K562 (cell line): ENCODE measurements at regions not wholly inside any gene's neighbourhood (a gene's known extent, or its start where the extent isn't known, plus 50 kb on each side); places are given as distances from the start of the nearest gene placed in this dataset.
A peak's percentile ranks its signal among the peaks of the same experiment; 100 is the strongest.

Source experiments
- ATAC-seq: fragments of 200-7000 bp; cut with Tn5 transposase; 3 replicates; pipeline ENCODE4 v1.9.1; 2020; ENCODE audit warnings: moderate library complexity
- BruUV-seq: library from RNA; stranded (reverse); fragments of 400-500 nt; replicated peaks from 2 replicates; lab custom pipeline; 2021; lab: Mats Ljungman, UMichigan
- CTCF ChIA-PET: fragments of 300-600 bp; formaldehyde crosslinking; extraction: SDS; loops from one replicate; lab custom pipeline; 2021; ENCODE audit warnings: low intra/inter-chr PET ratio; lab: Yijun Ruan, JAX
- POLR2A ChIA-PET: fragments of 300-600, 350-650 bp; sonication (Branson Sonifier 250); formaldehyde crosslinking; extraction: SDS; loops from one replicate; lab custom pipeline; 2021; ENCODE audit warnings: antibody characterized with exemption, inconsistent platforms; lab: Yijun Ruan, JAX
- DNase-seq, 4 experiments: peaks; one replicate each; pipeline versions ENCODE4 v3.0.0 to v3.0.0-alpha.2; 2011 to 2018; ENCODE audit warnings: low spot score in 3 of 4, mixed read lengths in 3 of 4; ENCODE audit errors: extremely low read depth in 1 of 4
- FAIRE-seq: peaks from 2 replicates; lab custom pipeline; 2011; peaks lifted over from hg19 to GRCh38; lab: Jason Lieb, UNC
- H2AFZ ChIP-seq: 2 replicates; pipeline ENCODE4 v1.6.0; 2011; ENCODE audit warnings: low read depth, low read length, control low read depth, inconsistent platforms
- H3K27ac ChIP-seq: fragments of 200-600 bp; 3 replicates; pipeline ENCODE4 v1.8.0; 2011; ENCODE audit warnings: low read depth, mild to moderate bottlenecking, control low read depth, inconsistent platforms, low read length, moderate library complexity, mixed read lengths; ENCODE audit errors: extremely low read depth
- H3K27me3 ChIP-seq, 2 experiments: fragments of 300-600 bp in 1 of 2; 2 replicates in 1 of 2; 3 replicates in 1 of 2; pipeline versions ENCODE4 v1.6.0 to v1.8.0; 2011; ENCODE audit warnings: inconsistent platforms in 2 of 2, low read length in 2 of 2, mild to moderate bottlenecking in 1 of 2, mixed read lengths in 1 of 2, moderate library complexity in 1 of 2; ENCODE audit not compliant: control insufficient read depth in 2 of 2, insufficient read depth in 2 of 2
- H3K36me3 ChIP-seq: fragments of 300-600 bp; 3 replicates; pipeline ENCODE4 v1.8.0; 2011; ENCODE audit warnings: mild to moderate bottlenecking, low read length, inconsistent platforms; ENCODE audit not compliant: control insufficient read depth, insufficient read depth
- H3K4me1 ChIP-seq, 2 experiments: fragments of 200-600 bp in 1 of 2; replicated peaks in 1 of 2; 2 replicates in 1 of 2; 3 replicates in 1 of 2; pipeline versions ENCODE4 v1.5.1 to v1.8.0; 2011; ENCODE audit warnings: inconsistent platforms in 2 of 2, low read length in 2 of 2, mild to moderate bottlenecking in 1 of 2, mixed read lengths in 1 of 2, moderate library complexity in 1 of 2; ENCODE audit not compliant: control insufficient read depth in 2 of 2, insufficient read depth in 2 of 2
- H3K4me2 ChIP-seq: 2 replicates; pipeline ENCODE4 v1.6.1; 2011; ENCODE audit warnings: low read length, control low read depth, inconsistent platforms, mixed read lengths; ENCODE audit not compliant: insufficient read depth
- H3K4me3 ChIP-seq: fragments of 200-600 bp; sonication (generic), shearing (Covaris generic); 2 replicates; pipeline ENCODE4 v1.5.1; 2016; ENCODE audit warnings: control low read depth, inconsistent platforms
- H3K79me2 ChIP-seq: fragments of 200-600 bp; 3 replicates; pipeline ENCODE4 v1.8.0; 2011; ENCODE audit warnings: low read length, inconsistent platforms; ENCODE audit not compliant: control insufficient read depth, insufficient read depth
- H3K9ac ChIP-seq, 2 experiments: 2 replicates each; pipeline versions ENCODE4 v1.6.0 to v1.6.1; 2011; ENCODE audit warnings: low read depth in 2 of 2, low read length in 2 of 2, control low read depth in 1 of 2, inconsistent platforms in 1 of 2, mild to moderate bottlenecking in 1 of 2, mixed read lengths in 1 of 2; ENCODE audit not compliant: insufficient read depth in 1 of 2
- H3K9me1 ChIP-seq: one replicate; pipeline ENCODE4 v1.6.0; 2011; ENCODE audit warnings: inconsistent platforms, mild to moderate bottlenecking, low read length, moderate library complexity; ENCODE audit not compliant: control insufficient read depth, insufficient read depth
- H3K9me3 ChIP-seq: replicated peaks from 2 replicates; pipeline ENCODE4 v1.5.1; 2011; ENCODE audit warnings: low read depth, low read length, inconsistent platforms; ENCODE audit not compliant: control insufficient read depth, insufficient read depth
- H4K20me1 ChIP-seq: replicated peaks from 2 replicates; pipeline ENCODE4 v1.6.1; 2011; ENCODE audit warnings: low read length, inconsistent platforms, mixed read lengths; ENCODE audit not compliant: control insufficient read depth, insufficient read depth
- BRCA1 ChIP-seq, 2 experiments: fragments of 450-650 bp in 1 of 2; sonication (generic) in 1 of 2; formaldehyde crosslinking in 1 of 2; IDR thresholded peaks; 2 replicates each; pipeline versions ENCODE4 v1.5.0 to v1.6.1; 2017 to 2020; ENCODE audit warnings: mild to moderate bottlenecking in 1 of 2, missing genetic modification reagents in 1 of 2
- BRF1 ChIP-seq: IDR thresholded peaks from 3 replicates; pipeline ENCODE4 v1.6.1; 2011; ENCODE audit warnings: borderline replicate concordance, mild to moderate bottlenecking; ENCODE audit not compliant: insufficient read length; ENCODE audit errors: extremely low read depth
- NR2C1 ChIP-seq, 2 experiments: fragments of 450-650 bp; IDR thresholded peaks; 2 replicates each; pipeline ENCODE4 v1.6.1; 2017; ENCODE audit warnings: mild to moderate bottlenecking in 2 of 2, antibody characterized with exemption in 1 of 2, inconsistent platforms in 1 of 2, missing compliant biosample characterization in 1 of 2, missing genetic modification characterization in 1 of 2
- PTRF ChIP-seq: fragments of 450-650 bp; IDR thresholded peaks from 2 replicates; pipeline ENCODE4 v1.6.1; 2016; ENCODE audit warnings: mild to moderate bottlenecking, missing genetic modification characterization, missing compliant biosample characterization
- SAP30 ChIP-seq: fragments of 200-600 bp; sonication (generic); IDR thresholded peaks from 2 replicates; pipeline ENCODE4 v1.6.1; 2012; ENCODE audit warnings: borderline replicate concordance, low read depth, mild to moderate bottlenecking, moderate library complexity, low read length, control low read depth, inconsistent platforms; ENCODE audit not compliant: insufficient read depth, poor library complexity, severe bottlenecking
- SMARCA4 ChIP-seq: fragments of 450-650 bp; IDR thresholded peaks from 2 replicates; pipeline ENCODE4 v1.6.1; 2016
- SMC3 ChIP-seq: conservative IDR thresholded peaks from 2 replicates; pipeline ENCODE4 v1.6.1; 2011; ENCODE audit warnings: low read depth, low read length, improper control_type of control experiment; ENCODE audit not compliant: insufficient read depth
- ZNF12 ChIP-seq: sonication (generic); formaldehyde crosslinking; IDR thresholded peaks from 2 replicates; pipeline ENCODE4 v1.4.0; 2020; ENCODE audit warnings: mild to moderate bottlenecking, missing genetic modification reagents
- ZNF140 ChIP-seq: fragments of 250-450 bp; sonication (Bioruptor Pico); IDR thresholded peaks from 2 replicates; pipeline ENCODE4 v1.8.0; 2021; ENCODE audit warnings: moderate library complexity, mild to moderate bottlenecking, inconsistent platforms
- ZNF551 ChIP-seq: fragments of 250-450 bp; sonication (Bioruptor Pico); IDR thresholded peaks from 2 replicates; pipeline ENCODE4 v1.5.0; 2021; ENCODE audit warnings: mild to moderate bottlenecking, moderate library complexity
- ZNF699 ChIP-seq: fragments of 250-450 bp; sonication (Bioruptor Pico); IDR thresholded peaks from 2 replicates; pipeline ENCODE4 v1.8.0; 2021; ENCODE audit warnings: mild to moderate bottlenecking, moderate library complexity; ENCODE audit not compliant: insufficient replicate concordance
- ZNF778 ChIP-seq: fragments of 450-650 bp; formaldehyde crosslinking; IDR thresholded peaks from 2 replicates; pipeline ENCODE4 v1.4.0; 2020; ENCODE audit warnings: mild to moderate bottlenecking, moderate library complexity
- WGBS: fragments of 100-300 bp; shearing (Covaris generic); methylation state at CpG from one replicate; pipeline ENCODE4 v1.1.6; 2016; ENCODE audit warnings: low coverage, mixed read lengths; ENCODE audit not compliant: insufficient coverage; ENCODE audit errors: missing lambda C conversion rate; 5-methylcytosine and 5-hydroxymethylcytosine counted together
- in situ Hi-C: fragments of 300-500 bp; cut with MboI; formaldehyde crosslinking; loops from 4 replicates; pipeline ENCODE4 v1.15.0; 2018; ENCODE audit warnings: inconsistent platforms, mixed read lengths
- intact Hi-C: fragments of 100-400 bp; cut with micrococcal nuclease; formaldehyde crosslinking; loops from 2 replicates; pipeline ENCODE4 v1.14.2; 2022
- TF ChIP-seq, protein P1 (sequence below), 3 experiments: IDR thresholded peaks in 2 of 3; conservative IDR thresholded peaks in 1 of 3; 2 replicates each; pipeline ENCODE4 v1.5.1; 2011 to 2012; ENCODE audit warnings: low read length in 3 of 3, mild to moderate bottlenecking in 3 of 3, control low read depth in 2 of 3, improper control_type of control experiment in 1 of 3, inconsistent platforms in 1 of 3, low read depth in 1 of 3, mixed read lengths in 1 of 3, moderate library complexity in 1 of 3; ENCODE audit not compliant: insufficient read depth in 2 of 3

DNA sequence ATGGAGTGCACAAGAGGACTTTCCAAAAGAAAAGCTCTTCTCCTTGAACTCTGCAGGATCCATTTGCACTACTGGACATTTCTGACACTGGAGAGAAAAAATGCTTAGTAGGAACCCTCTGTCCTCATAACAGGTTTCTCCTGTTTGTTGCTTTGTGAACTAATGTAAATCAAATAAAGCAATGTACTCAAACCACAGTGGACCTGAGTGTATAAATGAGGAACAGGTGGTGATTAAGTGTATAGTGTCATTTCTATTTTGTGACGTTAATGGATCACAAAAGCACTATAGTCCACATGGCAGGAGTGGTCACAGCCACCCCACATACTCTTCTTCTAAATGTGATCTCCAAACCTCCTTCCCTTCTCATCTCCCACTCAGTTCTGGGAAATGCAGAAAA, 268.4 kb upstream of the DUSP10 start:
- Histone ChIP-seq H3K4me2 (no peak overlapping the region), H4K20me1 (no peaks in the 10 kb centered on the region), H3K27ac (no peak overlapping the region), H2AFZ (no peak overlapping the region), H3K27me3 (no peaks in the 10 kb centered on the region)
- no TSS peak for BruUV-seq
- no peak for FAIRE-seq
- intact Hi-C loops, result loop anchor here (5.0 kb wide), 1 partner anchor 468 kb away; no protein-coding TSS in a partner anchor
- no peak for TF ChIP-seq NR2C1 (IDR thresholded peaks at IDR 0.05)
- no peak for TF ChIP-seq NR2C1 (tag; IDR thresholded peaks at IDR 0.05)
- TF ChIP-seq SAP30, result no peak
- no peak for TF ChIP-seq ZNF12 (CRISPR knock-in tag)
- no peak for TF ChIP-seq BRF1
- TF ChIP-seq, all 486 proteins: peak for 0
- WGBS, result 0% methylated on average over 1 of the region's 1 CpG
- no peaks in the 10 kb centered on the region for H3K9me3 ChIP-seq
- H3K9me1 ChIP-seq, result no peaks in the 10 kb centered on the region
- ChIA-PET POLR2A (no interaction called here), CTCF (no interaction called here)
- no peak overlapping the region for H3K4me3 ChIP-seq
- ATAC-seq (no peak), DNase-seq (no peak)
- H3K4me1 ChIP-seq, result no peaks in the 10 kb centered on the region
- in situ Hi-C loops, result no loop called here
- no peak overlapping the region for H3K9ac ChIP-seq
- H3K36me3 ChIP-seq, result no peaks in the 10 kb centered on the region
- no peaks in the 10 kb centered on the region for H3K79me2 ChIP-seq

DNA sequence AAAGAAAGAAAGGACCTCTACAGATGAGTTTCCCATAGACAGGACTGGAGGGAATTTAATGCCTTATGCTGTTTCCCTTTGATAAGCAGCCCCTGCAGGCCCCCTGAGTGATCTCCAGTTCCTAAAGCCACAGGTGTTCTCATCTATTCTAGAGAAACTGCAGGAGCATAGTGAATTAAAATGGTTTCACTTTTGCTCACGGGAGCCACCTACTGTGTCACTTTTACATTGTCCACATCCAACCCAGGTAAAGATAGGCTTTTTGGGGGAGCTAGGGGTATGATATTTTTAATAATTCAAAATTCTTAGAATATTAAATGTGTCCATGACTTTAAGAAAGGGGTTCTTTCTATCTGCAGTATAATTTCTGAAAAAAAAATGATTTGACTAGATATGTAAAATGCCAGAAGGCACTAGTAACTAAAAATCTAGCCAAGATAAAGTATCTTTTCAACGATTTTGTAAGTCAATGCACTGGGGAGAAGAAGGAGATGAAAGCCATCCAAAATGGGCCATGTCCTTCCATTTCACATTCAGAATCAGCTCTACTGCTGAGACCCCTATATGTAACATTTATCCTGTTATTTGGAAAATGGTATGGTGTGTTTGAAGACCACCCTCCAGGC, 267.3 kb upstream of the DUSP10 start:
- H3K4me2 ChIP-seq, result no peak overlapping the region
- no peaks in the 10 kb centered on the region for H4K20me1 ChIP-seq
- H3K27me3 ChIP-seq, result no peaks in the 10 kb centered on the region
- in situ Hi-C loops (no loop called here), intact Hi-C loops (loop anchor here (5.0 to 10.0 kb wide), 3 partner anchors 92 to 446 kb away; partner anchors contain the start of gene DUSP10)
- ChIA-PET POLR2A (no interaction called here), CTCF (interaction anchor here (0.6 kb wide), 2 partner anchors 42 to 1166 kb away, joined by 3 read pairs; no protein-coding TSS in a partner anchor)
- 0% methylated on average over 2 of the region's 2 CpGs for WGBS
- H3K9me3 ChIP-seq, result no peaks in the 10 kb centered on the region
- H3K36me3 ChIP-seq, result no peaks in the 10 kb centered on the region
- FAIRE-seq (no peak), DNase-seq (peak; percentile 23 to 61 (median 30)), ATAC-seq (peak; percentile 95)
- H3K27ac ChIP-seq, result no peak overlapping the region
- H2AFZ ChIP-seq, result no peak overlapping the region
- H3K4me3 ChIP-seq, result no peak overlapping the region
- no TSS peak for BruUV-seq
- H3K9me1 ChIP-seq, result no peaks in the 10 kb centered on the region
- no peaks in the 10 kb centered on the region for H3K4me1 ChIP-seq
- H3K79me2 ChIP-seq, result no peaks in the 10 kb centered on the region
- H3K9ac ChIP-seq, result no peak overlapping the region
- no peak for TF ChIP-seq BRCA1 (IDR thresholded peaks at IDR 0.05)
- no peak for TF ChIP-seq BRCA1 (CRISPR knock-in tag; IDR thresholded peaks at IDR 0.05)
- TF ChIP-seq, protein P1, sequence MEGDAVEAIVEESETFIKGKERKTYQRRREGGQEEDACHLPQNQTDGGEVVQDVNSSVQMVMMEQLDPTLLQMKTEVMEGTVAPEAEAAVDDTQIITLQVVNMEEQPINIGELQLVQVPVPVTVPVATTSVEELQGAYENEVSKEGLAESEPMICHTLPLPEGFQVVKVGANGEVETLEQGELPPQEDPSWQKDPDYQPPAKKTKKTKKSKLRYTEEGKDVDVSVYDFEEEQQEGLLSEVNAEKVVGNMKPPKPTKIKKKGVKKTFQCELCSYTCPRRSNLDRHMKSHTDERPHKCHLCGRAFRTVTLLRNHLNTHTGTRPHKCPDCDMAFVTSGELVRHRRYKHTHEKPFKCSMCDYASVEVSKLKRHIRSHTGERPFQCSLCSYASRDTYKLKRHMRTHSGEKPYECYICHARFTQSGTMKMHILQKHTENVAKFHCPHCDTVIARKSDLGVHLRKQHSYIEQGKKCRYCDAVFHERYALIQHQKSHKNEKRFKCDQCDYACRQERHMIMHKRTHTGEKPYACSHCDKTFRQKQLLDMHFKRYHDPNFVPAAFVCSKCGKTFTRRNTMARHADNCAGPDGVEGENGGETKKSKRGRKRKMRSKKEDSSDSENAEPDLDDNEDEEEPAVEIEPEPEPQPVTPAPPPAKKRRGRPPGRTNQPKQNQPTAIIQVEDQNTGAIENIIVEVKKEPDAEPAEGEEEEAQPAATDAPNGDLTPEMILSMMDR (IDR thresholded peaks at IDR 0.05 in 2 of 3, conservative IDR thresholded peaks at IDR 0.05 in 1 of 3; ENCODE audit: insufficient read depth in 2 of 3, low read depth in 1 of 3, low read length in 3 of 3), result peak; percentile 38 to 61 (median 46); a peak in 4 of 6 replicates
- 0 out of 2 replicates have a peak, but pooled peaks have one; percentile 31 for TF ChIP-seq PTRF (tag)
- TF ChIP-seq ZNF778 (CRISPR knock-in tag), result no peak
- no peak for TF ChIP-seq SMARCA4
- TF ChIP-seq BRF1, result no peak
- TF ChIP-seq ZNF140, result no peak
- TF ChIP-seq SMC3, result 0 out of 2 replicates have a peak, but pooled peaks have one; percentile 27
- no peak for TF ChIP-seq ZNF551 (CRISPR knock-in tag)
- TF ChIP-seq ZNF699, result no peak
